ENCODE measurements at regions not wholly inside any gene's neighbourhood (a gene's known extent, or its start where the extent isn't known, plus 50 kb on each side); places are given as distances from the start of the nearest gene placed in this dataset.

GRCh38 chr6:73968221-73968757 is 272.3 kb downstream of the CD109 start:
- TF ChIP-seq GATA2 (IDR thresholded peaks at IDR 0.05; ENCODE audit: low read depth, low read length) (no peak), GATA3 (IDR thresholded peaks at IDR 0.05; ENCODE audit: low read depth, low read length) (no peak)

All from SH-SY5Y (cell line).